Memory B cell (primary cell): ENCODE measurements at regions not wholly inside any gene's neighbourhood (a gene's known extent, or its start where the extent isn't known, plus 50 kb on each side); places are given as distances from the start of the nearest gene placed in this dataset.

Source experiments
- ATAC-seq: fragments of 150-1000 bp; cut with Tn5 transposase; 2 replicates; pipeline ENCODE4 v1.10.0; 2021; ENCODE audit warnings: low read depth, mild to moderate bottlenecking, moderate library complexity
- DNase-seq, 2 donors: peaks; one replicate each; pipeline ENCODE4 v3.0.0; 2022; ENCODE audit warnings: low spot score in 2 of 2
- H3K27ac Mint-ChIP-seq: one replicate; pipeline ENCODE4 v1.8.0; 2022; ENCODE audit warnings: mild to moderate bottlenecking, moderate library complexity, mixed read lengths
- H3K27me3 Mint-ChIP-seq: one replicate; pipeline ENCODE4 v1.8.0; 2022; ENCODE audit warnings: mixed read lengths
- H3K36me3 Mint-ChIP-seq: one replicate; pipeline ENCODE4 v1.8.0; 2022; ENCODE audit warnings: mild to moderate bottlenecking, mixed read lengths
- H3K4me1 Mint-ChIP-seq: one replicate; pipeline ENCODE4 v1.8.0; 2022; ENCODE audit warnings: mixed read lengths
- H3K4me3 Mint-ChIP-seq: one replicate; pipeline ENCODE4 v1.8.0; 2022; ENCODE audit warnings: mild to moderate bottlenecking, moderate library complexity, mixed read lengths
- H3K9me3 Mint-ChIP-seq: one replicate; pipeline ENCODE4 v1.8.0; 2022; ENCODE audit warnings: mixed read lengths

GRCh38 chr2:226561962-226562361, 237.7 kb downstream of the IRS1 start:
- DNase-seq (no peak), ATAC-seq (no peak)
- Mint-ChIP-seq H3K27ac (no peak overlapping the region), H3K4me3 (no peak overlapping the region), H3K9me3 (no peaks in the 10 kb centered on the region), H3K4me1 (no peaks in the 10 kb centered on the region), H3K27me3 (peaks cover 6% of the 10 kb centered on the region), H3K36me3 (no peaks in the 10 kb centered on the region)

- H3K27me3 Mint-ChIP-seq, result peaks cover 6% of the 10 kb centered on the region
These were observed 239.3 kb downstream of the IRS1 start for GRCh38 chr2:226560325-226560724.

GRCh38 chr2:226559536-226559935, 240.1 kb downstream of the IRS1 start:
- Mint-ChIP-seq H3K4me3 (no peak overlapping the region), H3K27ac (no peak overlapping the region), H3K9me3 (no peaks in the 10 kb centered on the region), H3K4me1 (no peaks in the 10 kb centered on the region), H3K36me3 (no peaks in the 10 kb centered on the region), H3K27me3 (peaks cover 6% of the 10 kb centered on the region)
- no peak for DNase-seq
- ATAC-seq, result no peak

More at GRCh38 chr2:226560325-226560724, 239.3 kb downstream of the IRS1 start:
- no peaks in the 10 kb centered on the region for H3K36me3 Mint-ChIP-seq
- H3K9me3 Mint-ChIP-seq, result no peaks in the 10 kb centered on the region
- DNase-seq, result no peak
- H3K27ac Mint-ChIP-seq, result no peak overlapping the region
- H3K4me1 Mint-ChIP-seq, result no peaks in the 10 kb centered on the region
- no peak overlapping the region for H3K4me3 Mint-ChIP-seq
- no peak for ATAC-seq

GRCh38 chr2:226558418-226558817, 241.2 kb downstream of the IRS1 start:
- ATAC-seq, result no peak
- H3K9me3 Mint-ChIP-seq, result no peaks in the 10 kb centered on the region
- H3K27me3 Mint-ChIP-seq, result peaks cover 6% of the 10 kb centered on the region
- no peak overlapping the region for H3K27ac Mint-ChIP-seq
- no peaks in the 10 kb centered on the region for H3K36me3 Mint-ChIP-seq
- H3K4me3 Mint-ChIP-seq, result no peak overlapping the region
- no peak for DNase-seq
- H3K4me1 Mint-ChIP-seq, result no peaks in the 10 kb centered on the region

GRCh38 chr2:226556050-226556449, 243.6 kb downstream of the IRS1 start:
- peaks cover 9% of the 10 kb centered on the region for H3K27me3 Mint-ChIP-seq
- H3K27ac Mint-ChIP-seq, result no peak overlapping the region
- no peaks in the 10 kb centered on the region for H3K9me3 Mint-ChIP-seq
- no peaks in the 10 kb centered on the region for H3K36me3 Mint-ChIP-seq
- H3K4me1 Mint-ChIP-seq, result no peaks in the 10 kb centered on the region
- no peak for ATAC-seq
- no peak overlapping the region for H3K4me3 Mint-ChIP-seq
- no peak for DNase-seq

- no peak for ATAC-seq
- H3K4me1 Mint-ChIP-seq, result no peaks in the 10 kb centered on the region
- H3K9me3 Mint-ChIP-seq, result no peaks in the 10 kb centered on the region
These were observed 244.9 kb downstream of the IRS1 start for GRCh38 chr2:226554701-226555100.

GRCh38 chr2:226553333-226553732, 246.3 kb downstream of the IRS1 start:
- no peak overlapping the region for H3K27ac Mint-ChIP-seq
- H3K27me3 Mint-ChIP-seq, result peaks cover 10% of the 10 kb centered on the region
- no peak overlapping the region for H3K4me3 Mint-ChIP-seq
- ATAC-seq (no peak), DNase-seq (no peak)
- no peaks in the 10 kb centered on the region for H3K4me1 Mint-ChIP-seq
- H3K36me3 Mint-ChIP-seq, result no peaks in the 10 kb centered on the region
- no peaks in the 10 kb centered on the region for H3K9me3 Mint-ChIP-seq

More at GRCh38 chr2:226554701-226555100, 244.9 kb downstream of the IRS1 start:
- H3K4me3 Mint-ChIP-seq, result no peak overlapping the region
- no peaks in the 10 kb centered on the region for H3K36me3 Mint-ChIP-seq
- H3K27ac Mint-ChIP-seq, result no peak overlapping the region
- DNase-seq, result no peak
- peaks cover 10% of the 10 kb centered on the region for H3K27me3 Mint-ChIP-seq

- H3K27ac Mint-ChIP-seq, result no peak overlapping the region
- no peak for ATAC-seq
These were observed 246.9 kb downstream of the IRS1 start for GRCh38 chr2:226552571-226553285.

GRCh38 chr2:226551522-226552250, 247.9 kb downstream of the IRS1 start:
- H3K27ac Mint-ChIP-seq, result no peak overlapping the region

More at GRCh38 chr2:226552571-226553285, 246.9 kb downstream of the IRS1 start:
- no peak for DNase-seq
- Mint-ChIP-seq H3K4me3 (no peak overlapping the region), H3K4me1 (no peaks in the 10 kb centered on the region), H3K36me3 (no peaks in the 10 kb centered on the region), H3K27me3 (peaks cover 11% of the 10 kb centered on the region), H3K9me3 (no peaks in the 10 kb centered on the region)

GRCh38 chr2:226550801-226551200, 248.8 kb downstream of the IRS1 start:
- H3K36me3 Mint-ChIP-seq, result no peaks in the 10 kb centered on the region
- ATAC-seq (no peak), DNase-seq (no peak)
- no peak overlapping the region for H3K4me3 Mint-ChIP-seq
- no peaks in the 10 kb centered on the region for H3K9me3 Mint-ChIP-seq
- no peak overlapping the region for H3K27ac Mint-ChIP-seq
- no peaks in the 10 kb centered on the region for H3K4me1 Mint-ChIP-seq
- peaks cover 10% of the 10 kb centered on the region for H3K27me3 Mint-ChIP-seq

More at GRCh38 chr2:226551522-226552250, 247.9 kb downstream of the IRS1 start:
- H3K4me1 Mint-ChIP-seq, result no peaks in the 10 kb centered on the region
- ATAC-seq (no peak), DNase-seq (no peak)
- H3K36me3 Mint-ChIP-seq, result no peaks in the 10 kb centered on the region
- no peaks in the 10 kb centered on the region for H3K9me3 Mint-ChIP-seq
- H3K4me3 Mint-ChIP-seq, result no peak overlapping the region
- H3K27me3 Mint-ChIP-seq, result peaks cover 8% of the 10 kb centered on the region

- no peaks in the 10 kb centered on the region for H3K4me1 Mint-ChIP-seq
- no peak overlapping the region for H3K27ac Mint-ChIP-seq
- ATAC-seq (no peak), DNase-seq (no peak)
- H3K27me3 Mint-ChIP-seq, result peaks cover 13% of the 10 kb centered on the region
- no peaks in the 10 kb centered on the region for H3K36me3 Mint-ChIP-seq
- no peak overlapping the region for H3K4me3 Mint-ChIP-seq
- H3K9me3 Mint-ChIP-seq, result no peaks in the 10 kb centered on the region
These were observed 250.9 kb downstream of the IRS1 start for GRCh38 chr2:226548732-226549131.

GRCh38 chr2:226544596-226545210, 254.9 kb downstream of the IRS1 start:
- Mint-ChIP-seq H3K9me3 (peaks cover 1% of the 10 kb centered on the region), H3K4me1 (no peaks in the 10 kb centered on the region), H3K36me3 (no peaks in the 10 kb centered on the region), H3K27ac (no peak overlapping the region), H3K27me3 (peaks cover 7% of the 10 kb centered on the region), H3K4me3 (no peak overlapping the region)
- ATAC-seq (no peak), DNase-seq (no peak)

- no peaks in the 10 kb centered on the region for H3K36me3 Mint-ChIP-seq
- H3K4me3 Mint-ChIP-seq, result no peak overlapping the region
- no peak for DNase-seq
- no peak for ATAC-seq
- no peak overlapping the region for H3K27ac Mint-ChIP-seq
- no peaks in the 10 kb centered on the region for H3K4me1 Mint-ChIP-seq
- peaks cover 4% of the 10 kb centered on the region for H3K27me3 Mint-ChIP-seq
- H3K9me3 Mint-ChIP-seq, result peaks cover 1% of the 10 kb centered on the region
These were observed 259.2 kb downstream of the IRS1 start for GRCh38 chr2:226540204-226540994.

- Mint-ChIP-seq H3K4me3 (no peak overlapping the region), H3K36me3 (no peaks in the 10 kb centered on the region), H3K27me3 (peaks cover 2% of the 10 kb centered on the region), H3K27ac (no peak overlapping the region), H3K4me1 (no peaks in the 10 kb centered on the region), H3K9me3 (peaks cover 2% of the 10 kb centered on the region)
- ATAC-seq (no peak), DNase-seq (no peak)
These were observed 263.2 kb downstream of the IRS1 start for GRCh38 chr2:226536410-226536809.
